ENCODE measurements at regions not wholly inside any gene's neighbourhood (a gene's known extent, or its start where the extent isn't known, plus 50 kb on each side); places are given as distances from the start of the nearest gene placed in this dataset.
"Not testable (repeated sequence)": the region's sequence is repeated elsewhere in the genome, so short reads cannot be mapped to it uniquely, and the experiment has no call there.

GRCh38 chr18:58805467-58806187 is 59.0 kb upstream of the ZNF532 start:
- CTCF ChIA-PET, result interaction anchor here (1.1 kb wide), 1 partner anchor 37 kb away, joined by 4 read pairs; no protein-coding TSS in a partner anchor

GRCh38 chr18:58806826-58807714 is 57.6 kb upstream of the ZNF532 start:
- ChIA-PET CTCF (no interaction called here), POLR2A (interaction anchor here (0.6 kb wide), 1 partner anchor 169 kb away, joined by 7 read pairs; no protein-coding TSS in a partner anchor)

More at GRCh38 chr18:58805467-58806187, 59.0 kb upstream of the ZNF532 start:
- POLR2A ChIA-PET, result interaction anchor here (0.7 kb wide), 1 partner anchor 149 kb away, joined by 3 read pairs; no protein-coding TSS in a partner anchor

- CTCF ChIA-PET, result no interaction called here
- POLR2A ChIA-PET, result no interaction called here
These were observed 56.9 kb upstream of the ZNF532 start for GRCh38 chr18:58807766-58808165.

GRCh38 chr18:58808349-58808748 is 56.3 kb upstream of the ZNF532 start:
- ChIA-PET POLR2A (no interaction called here), CTCF (no interaction called here)

- POLR2A ChIA-PET, CTCF ChIA-PET: not testable (repeated sequence)
These were observed 52.8 kb upstream of the ZNF532 start for GRCh38 chr18:58811859-58812258.

- ChIA-PET CTCF (no interaction called here), POLR2A (no interaction called here)
These were observed 51.6 kb upstream of the ZNF532 start for GRCh38 chr18:58813105-58813504.

- ChIA-PET POLR2A (no interaction called here), CTCF (no interaction called here)
These were observed 51.0 kb upstream of the ZNF532 start for GRCh38 chr18:58813561-58814225.

GRCh38 chr18:58814317-58814716 is 50.4 kb upstream of the ZNF532 start:
- ChIA-PET POLR2A (no interaction called here), CTCF (no interaction called here)
